ENCODE measurements at regions not wholly inside any gene's neighbourhood (a gene's known extent, or its start where the extent isn't known, plus 50 kb on each side); places are given as distances from the start of the nearest gene placed in this dataset.

DNA sequence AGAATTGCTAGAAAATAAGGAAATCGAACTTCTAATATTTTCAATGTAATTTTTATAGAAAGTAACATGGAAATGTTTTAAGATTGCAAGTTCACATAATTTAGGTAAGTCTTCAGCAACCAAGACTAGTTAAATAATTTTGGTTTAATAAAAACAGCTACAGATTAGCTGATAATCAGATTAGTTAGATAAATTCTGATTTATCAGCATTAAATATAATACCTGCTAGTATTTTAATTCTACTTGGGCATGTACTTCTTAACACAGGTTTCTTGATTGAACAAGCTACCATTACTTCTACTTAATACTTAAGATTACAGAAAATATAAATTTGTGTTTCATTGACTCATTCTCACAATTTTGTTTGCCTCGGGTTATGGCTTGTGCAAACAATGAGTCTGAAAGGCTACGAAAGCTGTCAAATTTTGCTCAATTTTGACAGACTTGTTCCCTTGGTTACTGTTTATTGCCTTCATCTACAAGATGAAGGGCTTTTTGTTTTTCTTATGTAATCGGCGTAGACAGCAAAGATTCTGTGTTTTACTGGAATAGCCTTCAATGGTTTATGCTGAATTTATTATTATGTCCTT lies 116.1 kb upstream of the NUDT4 start:
- TF ChIP-seq, protein P1, sequence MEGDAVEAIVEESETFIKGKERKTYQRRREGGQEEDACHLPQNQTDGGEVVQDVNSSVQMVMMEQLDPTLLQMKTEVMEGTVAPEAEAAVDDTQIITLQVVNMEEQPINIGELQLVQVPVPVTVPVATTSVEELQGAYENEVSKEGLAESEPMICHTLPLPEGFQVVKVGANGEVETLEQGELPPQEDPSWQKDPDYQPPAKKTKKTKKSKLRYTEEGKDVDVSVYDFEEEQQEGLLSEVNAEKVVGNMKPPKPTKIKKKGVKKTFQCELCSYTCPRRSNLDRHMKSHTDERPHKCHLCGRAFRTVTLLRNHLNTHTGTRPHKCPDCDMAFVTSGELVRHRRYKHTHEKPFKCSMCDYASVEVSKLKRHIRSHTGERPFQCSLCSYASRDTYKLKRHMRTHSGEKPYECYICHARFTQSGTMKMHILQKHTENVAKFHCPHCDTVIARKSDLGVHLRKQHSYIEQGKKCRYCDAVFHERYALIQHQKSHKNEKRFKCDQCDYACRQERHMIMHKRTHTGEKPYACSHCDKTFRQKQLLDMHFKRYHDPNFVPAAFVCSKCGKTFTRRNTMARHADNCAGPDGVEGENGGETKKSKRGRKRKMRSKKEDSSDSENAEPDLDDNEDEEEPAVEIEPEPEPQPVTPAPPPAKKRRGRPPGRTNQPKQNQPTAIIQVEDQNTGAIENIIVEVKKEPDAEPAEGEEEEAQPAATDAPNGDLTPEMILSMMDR (IDR thresholded peaks at IDR 0.05 in 2 of 3, conservative IDR thresholded peaks at IDR 0.05 in 1 of 3; ENCODE audit: borderline replicate concordance in 1 of 3, insufficient read depth in 1 of 3, low read depth in 2 of 3, low read length in 2 of 3) = no peak
- TF ChIP-seq, protein P2, sequence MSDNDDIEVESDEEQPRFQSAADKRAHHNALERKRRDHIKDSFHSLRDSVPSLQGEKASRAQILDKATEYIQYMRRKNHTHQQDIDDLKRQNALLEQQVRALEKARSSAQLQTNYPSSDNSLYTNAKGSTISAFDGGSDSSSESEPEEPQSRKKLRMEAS (IDR thresholded peaks at IDR 0.05) = no peak
- TF ChIP-seq EZH2 (IDR thresholded peaks at IDR 0.05) = no peak
- no peak for TF ChIP-seq POLR2A (IDR thresholded peaks at IDR 0.05; ENCODE audit: borderline replicate concordance, extremely low read depth, insufficient read depth, insufficient read length)
- no peak for TF ChIP-seq EZH2phosphoT487 (IDR thresholded peaks at IDR 0.05; ENCODE audit: borderline replicate concordance)
- no peak for TF ChIP-seq YY1 (IDR thresholded peaks at IDR 0.05; ENCODE audit: extremely low read depth, insufficient replicate concordance, low read depth, low read length)
- no peak for TF ChIP-seq EGR1 (IDR thresholded peaks at IDR 0.05; ENCODE audit: low read depth)
